Erythroblast (primary cell): ENCODE measurements at regions not wholly inside any gene's neighbourhood (a gene's known extent, or its start where the extent isn't known, plus 50 kb on each side); places are given as distances from the start of the nearest gene placed in this dataset.

Experiments
- GATA1 ChIP-seq: IDR thresholded peaks from 2 replicates; pipeline ENCODE4 v1.6.1; 2011; ENCODE audit warnings: low read depth, mild to moderate bottlenecking, control low read depth, low read length, moderate library complexity
- POLR2A ChIP-seq: IDR thresholded peaks from 2 replicates; pipeline ENCODE4 v1.6.1; 2011; ENCODE audit warnings: mild to moderate bottlenecking, low read length

GRCh38 chr7:69360913-69361312, 237.4 kb upstream of the AUTS2 start:
- TF ChIP-seq POLR2A (no peak), GATA1 (no peak)
